SU-DHL-6 (cell line): ENCODE measurements at regions not wholly inside any gene's neighbourhood (a gene's known extent, or its start where the extent isn't known, plus 50 kb on each side); places are given as distances from the start of the nearest gene placed in this dataset.

Source experiments
- H2AFZ ChIP-seq: fragments of 200-600 bp; sonication (generic); 2 replicates; pipeline ENCODE4 v1.6.1; 2014; ENCODE audit warnings: low read depth, mild to moderate bottlenecking, moderate library complexity, mixed read lengths, antibody characterized with exemption, low read length; ENCODE audit not compliant: severe bottlenecking
- H3F3A ChIP-seq: fragments of 200-600 bp; shearing (Covaris generic); 2 replicates; pipeline ENCODE4 v1.6.0; 2016; ENCODE audit warnings: antibody characterized with exemption, mild to moderate bottlenecking; ENCODE audit not compliant: insufficient read depth
- H3K27ac ChIP-seq: fragments of 200-600 bp; sonication (generic); 2 replicates; pipeline ENCODE4 v1.5.1; 2016; ENCODE audit warnings: low read depth, mild to moderate bottlenecking, low read length, moderate library complexity, mixed read lengths
- H3K27me3 ChIP-seq: fragments of 200-600 bp; sonication (generic), shearing (Covaris generic); 2 replicates; pipeline ENCODE4 v1.6.0; 2014; ENCODE audit warnings: mild to moderate bottlenecking, low read length
- H3K36me3 ChIP-seq: fragments of 200-600 bp; sonication (generic); 2 replicates; pipeline ENCODE4 v1.6.1; 2014; ENCODE audit warnings: mild to moderate bottlenecking, low read length, mixed read lengths
- H3K4me2 ChIP-seq: fragments of 300-600, 200-600 bp; shearing (Covaris generic), sonication (generic); 2 replicates; pipeline ENCODE4 v1.6.0; 2014; ENCODE audit warnings: low read length, low read depth, mild to moderate bottlenecking; ENCODE audit not compliant: poor library complexity, severe bottlenecking
- H3K4me3 ChIP-seq: fragments of 200-600 bp; sonication (generic); 2 replicates; pipeline ENCODE4 v1.5.1; 2014; ENCODE audit warnings: antibody characterized with exemption, low read length, mild to moderate bottlenecking, mixed read lengths; ENCODE audit not compliant: insufficient read depth, poor library complexity, severe bottlenecking
- H3K79me2 ChIP-seq: fragments of 200-600 bp; sonication (generic); 2 replicates; pipeline ENCODE4 v1.6.1; 2014; ENCODE audit warnings: mild to moderate bottlenecking, low read length, moderate library complexity; ENCODE audit not compliant: insufficient read depth
- H3K9ac ChIP-seq: fragments of 200-600 bp; sonication (generic); 2 replicates; pipeline ENCODE4 v1.7.0; 2014; ENCODE audit warnings: mild to moderate bottlenecking, low read length
- H3K9me2 ChIP-seq: fragments of 200-600 bp; sonication (generic); replicated peaks from 2 replicates; pipeline ENCODE4 v1.6.1; 2014; ENCODE audit warnings: low read length; ENCODE audit not compliant: insufficient read depth
- H3K9me3 ChIP-seq: fragments of 200-600 bp; sonication (generic); 2 replicates; pipeline ENCODE4 v1.6.1; 2014; ENCODE audit warnings: low read length, mixed read lengths; ENCODE audit not compliant: insufficient read depth
- H4K20me1 ChIP-seq: fragments of 200-600 bp; sonication (generic); 2 replicates; pipeline ENCODE4 v1.6.1; 2014; ENCODE audit warnings: low read depth, mild to moderate bottlenecking, antibody characterized with exemption, low read length, moderate library complexity, mixed read lengths
- CTCF ChIP-seq: fragments of 200-600 bp; sonication (generic); IDR thresholded peaks from one replicate; pipeline ENCODE4 v1.5.1; 2017; ENCODE audit warnings: antibody characterized with exemption, mild to moderate bottlenecking, low read length, moderate library complexity; ENCODE audit not compliant: insufficient read depth, poor library complexity, severe bottlenecking
- EZH2phosphoT487 ChIP-seq: fragments of 200-600 bp; sonication (generic), shearing (Covaris generic); conservative IDR thresholded peaks from 2 replicates; pipeline ENCODE4 v1.6.1; 2018; ENCODE audit warnings: mild to moderate bottlenecking, antibody characterized with exemption, low read length, moderate library complexity, mixed read lengths

GRCh38 chr5:57720656-57721055 is 238.0 kb upstream of the ACTBL2 start:
- Histone ChIP-seq H3K4me3 (no peak overlapping the region), H3K9ac (no peak overlapping the region), H3K79me2 (no peaks in the 10 kb centered on the region), H3K27ac (no peak overlapping the region), H3K9me3 (no peaks in the 10 kb centered on the region), H4K20me1 (no peaks in the 10 kb centered on the region), H2AFZ (no peak overlapping the region), H3K36me3 (no peaks in the 10 kb centered on the region), H3K9me2 (no peaks in the 10 kb centered on the region), H3K4me2 (no peak overlapping the region), H3K27me3 (no peaks in the 10 kb centered on the region), H3F3A (no peaks in the 10 kb centered on the region)
- TF ChIP-seq EZH2phosphoT487 (no peak), CTCF (no peak)

- Histone ChIP-seq H3K27me3 (no peaks in the 10 kb centered on the region), H3K4me3 (no peak overlapping the region), H3F3A (no peaks in the 10 kb centered on the region), H3K79me2 (no peaks in the 10 kb centered on the region), H4K20me1 (no peaks in the 10 kb centered on the region), H2AFZ (no peak overlapping the region), H3K9me3 (no peaks in the 10 kb centered on the region), H3K9me2 (no peaks in the 10 kb centered on the region), H3K27ac (no peak overlapping the region), H3K4me2 (no peak overlapping the region), H3K9ac (no peak overlapping the region), H3K36me3 (no peaks in the 10 kb centered on the region)
- TF ChIP-seq EZH2phosphoT487 (no peak), CTCF (no peak)
Measured at GRCh38 chr5:57719216-57719615, 236.6 kb upstream of the ACTBL2 start.

- H3K9me2 ChIP-seq: no peaks in the 10 kb centered on the region
- H4K20me1 ChIP-seq: no peaks in the 10 kb centered on the region
- H3F3A ChIP-seq: no peaks in the 10 kb centered on the region
- no peaks in the 10 kb centered on the region for H3K27me3 ChIP-seq
- no peaks in the 10 kb centered on the region for H3K36me3 ChIP-seq
- H3K4me2 ChIP-seq: no peak overlapping the region
- H3K9ac ChIP-seq: no peak overlapping the region
- no peak overlapping the region for H3K4me3 ChIP-seq
- H3K27ac ChIP-seq: no peak overlapping the region
- H3K79me2 ChIP-seq: no peaks in the 10 kb centered on the region
- TF ChIP-seq CTCF: no peak
- TF ChIP-seq EZH2phosphoT487: no peak
- no peaks in the 10 kb centered on the region for H3K9me3 ChIP-seq
- no peak overlapping the region for H2AFZ ChIP-seq
Measured at GRCh38 chr5:57718155-57718554, 235.5 kb upstream of the ACTBL2 start.

GRCh38 chr5:57717555-57717954 is 234.9 kb upstream of the ACTBL2 start:
- no peak for TF ChIP-seq EZH2phosphoT487
- TF ChIP-seq CTCF: no peak
- no peak overlapping the region for H3K4me3 ChIP-seq
- no peak overlapping the region for H2AFZ ChIP-seq
- H3K27ac ChIP-seq: no peak overlapping the region
- H3K79me2 ChIP-seq: no peaks in the 10 kb centered on the region
- no peaks in the 10 kb centered on the region for H3K36me3 ChIP-seq
- no peak overlapping the region for H3K9ac ChIP-seq
- no peaks in the 10 kb centered on the region for H3K27me3 ChIP-seq
- H3K4me2 ChIP-seq: no peak overlapping the region
- no peaks in the 10 kb centered on the region for H3F3A ChIP-seq
- no peaks in the 10 kb centered on the region for H3K9me3 ChIP-seq
- no peaks in the 10 kb centered on the region for H4K20me1 ChIP-seq
- no peaks in the 10 kb centered on the region for H3K9me2 ChIP-seq
